HG03095 (cell line): ENCODE measurements at regions not wholly inside any gene's neighbourhood (a gene's known extent, or its start where the extent isn't known, plus 50 kb on each side); places are given as distances from the start of the nearest gene placed in this dataset.
"Not testable (repeated sequence)": the region's sequence is repeated elsewhere in the genome, so short reads cannot be mapped to it uniquely, and the experiment has no call there.

ENCODE experiments used
- ATAC-seq: cut with Tn5 transposase; IDR thresholded peaks from one replicate; pipeline ENCODE4 v1.9.1; 2021; ENCODE audit warnings: moderate library complexity; ENCODE audit not compliant: unreplicated experiment

DNA sequence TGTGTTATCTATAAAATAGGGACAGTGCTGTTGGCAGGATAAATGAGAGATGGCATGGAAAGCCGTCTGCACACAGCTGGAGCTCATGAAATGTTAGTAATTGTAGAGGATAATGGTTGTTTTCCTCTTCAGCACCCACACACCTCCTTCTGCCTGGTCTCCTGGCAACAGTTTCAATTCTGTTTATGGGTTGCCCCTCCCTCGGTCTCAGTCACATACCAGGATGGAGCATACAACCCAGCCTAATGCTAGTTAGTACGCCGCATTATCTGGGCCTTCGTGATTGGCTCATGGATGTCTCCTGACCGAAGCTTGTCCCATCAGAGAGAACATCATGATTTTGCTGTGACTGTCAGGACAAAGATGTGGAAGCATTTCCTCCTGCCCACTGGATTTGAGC lies 126.2 kb upstream of the WSCD1 start:
- ATAC-seq: no peak

DNA sequence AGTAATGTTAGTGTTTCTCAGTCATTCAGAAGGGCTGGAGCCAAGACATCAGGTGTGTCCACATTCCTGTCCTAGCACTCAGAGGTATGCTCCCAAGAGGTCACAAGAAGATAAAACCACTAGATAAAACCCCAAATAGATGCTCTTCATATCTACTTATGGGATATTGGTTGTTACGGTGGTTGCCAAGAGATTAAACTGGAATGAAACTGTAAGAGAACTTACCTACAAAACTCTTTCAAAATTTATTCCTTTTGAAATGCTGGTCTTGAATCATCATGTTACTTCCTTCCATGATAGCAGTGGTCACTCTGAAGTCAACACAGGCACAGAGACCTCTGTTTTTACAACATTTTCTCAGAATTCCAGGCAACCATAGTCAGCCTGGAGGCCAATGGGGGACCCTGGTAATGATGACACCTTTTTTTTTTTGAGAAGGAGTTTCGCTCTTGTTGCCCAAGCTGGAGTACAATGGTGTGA lies 122.4 kb upstream of the WSCD1 start:
- no peak for ATAC-seq

DNA sequence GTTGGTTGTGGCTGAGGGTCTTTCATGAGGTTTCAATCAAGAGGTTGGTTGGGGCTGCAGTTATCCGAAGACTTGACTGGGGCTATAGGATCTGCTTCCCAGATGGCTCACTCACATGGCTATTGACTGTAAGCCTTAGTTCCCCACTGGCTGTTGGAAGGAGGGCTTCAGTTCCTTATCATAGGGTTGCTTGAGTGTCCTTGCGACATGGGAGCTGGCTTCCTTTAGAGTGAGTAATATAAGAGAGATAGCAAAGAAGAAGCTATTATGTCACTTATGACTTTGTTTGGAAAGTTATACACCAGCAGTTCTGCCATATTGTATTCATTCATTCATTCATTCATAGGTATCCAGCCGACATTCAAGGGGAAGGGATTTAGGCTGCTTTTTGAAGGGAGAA lies 121.4 kb upstream of the WSCD1 start:
- no peak for ATAC-seq

DNA sequence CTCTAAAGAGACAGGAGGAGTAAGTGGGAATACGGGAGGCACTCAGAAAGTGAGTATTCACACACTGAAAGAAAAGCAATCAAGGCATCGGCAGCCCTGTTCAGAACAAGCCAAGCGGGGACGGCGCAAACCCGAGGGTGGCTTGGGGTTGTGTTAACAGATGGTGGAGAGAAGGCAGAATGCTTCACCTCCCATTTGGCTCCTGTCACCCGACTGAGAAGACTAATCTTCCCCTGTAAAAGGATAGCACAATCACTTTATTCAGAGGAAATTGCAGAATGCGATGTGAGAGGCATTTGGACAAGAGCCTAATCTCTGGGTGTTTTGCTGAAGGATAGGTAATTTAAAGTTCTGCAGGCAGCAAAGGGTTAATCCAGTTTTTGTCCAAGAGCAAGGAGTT lies 119.3 kb upstream of the WSCD1 start:
- no peak for ATAC-seq

DNA sequence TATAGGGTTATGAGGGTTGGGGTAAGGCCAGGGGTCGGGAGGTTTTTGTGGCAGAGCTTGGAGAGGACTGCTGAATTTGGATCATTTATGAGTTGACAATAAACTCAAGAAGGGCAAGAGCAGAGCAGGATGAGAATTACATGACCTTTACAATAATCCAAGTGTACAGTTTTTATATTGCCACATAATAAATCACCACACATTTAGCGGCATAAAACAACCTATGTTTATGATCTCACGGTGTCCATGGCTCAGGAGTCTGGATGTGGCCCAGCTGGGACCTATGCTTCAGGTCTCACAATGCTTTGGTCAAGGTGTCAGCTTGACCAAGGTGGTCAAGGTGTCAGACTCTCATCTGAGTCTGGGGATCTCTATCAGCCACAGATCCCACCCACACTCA lies 118.3 kb upstream of the WSCD1 start:
- no peak for ATAC-seq

DNA sequence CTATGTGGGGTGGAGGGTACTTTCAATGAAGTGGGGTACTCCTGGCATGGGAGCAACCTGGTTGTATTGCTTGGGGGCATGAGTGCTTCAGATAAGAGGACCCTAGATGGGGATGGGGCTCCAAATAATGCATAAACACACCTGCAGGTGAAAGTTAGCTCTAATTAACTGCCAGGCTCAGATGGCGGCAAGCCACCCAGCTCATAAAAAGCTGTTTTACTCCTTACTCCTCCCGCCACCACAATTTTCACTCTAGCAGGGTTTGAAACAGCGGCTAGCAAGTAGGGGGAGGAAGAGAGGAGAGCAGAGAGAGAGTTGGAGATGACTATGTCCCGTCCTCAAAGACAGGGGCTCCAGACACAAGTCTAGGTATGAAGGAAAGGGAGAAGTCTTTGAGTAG lies 117.7 kb upstream of the WSCD1 start:
- no peak for ATAC-seq

DNA sequence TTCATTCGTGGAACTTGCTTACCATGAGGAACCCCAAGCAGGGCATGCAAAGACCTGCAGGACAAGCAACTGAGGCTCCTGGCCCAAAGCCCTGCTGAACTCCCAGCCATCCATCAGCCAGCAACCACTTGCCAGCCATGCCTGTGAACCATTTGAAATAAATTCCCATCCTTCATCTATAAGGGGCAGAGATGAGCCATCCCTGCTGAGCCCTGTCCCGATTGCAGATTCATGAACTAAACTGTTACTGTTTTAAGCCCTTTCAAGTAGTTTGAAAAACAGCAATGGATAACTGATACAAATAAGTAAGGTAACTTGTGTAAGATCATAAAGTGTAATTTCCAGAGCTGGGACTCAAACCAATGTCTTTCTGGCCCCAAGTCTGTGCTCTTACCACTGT lies 114.4 kb upstream of the WSCD1 start:
- no peak for ATAC-seq

DNA sequence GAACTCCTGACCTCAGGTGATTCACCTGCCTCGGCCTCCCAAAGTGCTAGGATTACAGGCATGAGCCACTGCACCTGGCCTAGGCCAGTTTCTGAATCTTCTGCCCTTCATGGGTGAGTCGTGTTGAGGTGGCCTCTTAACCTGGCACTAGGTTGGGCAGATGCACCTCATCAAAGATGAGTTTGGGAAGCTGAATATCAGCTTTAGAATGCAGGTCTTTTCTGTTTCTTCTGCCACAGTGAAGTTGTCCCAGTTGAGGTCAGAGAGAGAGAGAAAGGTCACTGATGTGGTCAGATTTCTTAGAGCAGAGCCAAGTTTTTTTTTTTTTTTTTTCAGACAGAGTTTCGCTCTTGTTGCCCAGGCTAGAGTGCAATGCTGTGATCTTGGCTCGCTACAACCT lies 111.3 kb upstream of the WSCD1 start:
- no peak for ATAC-seq

DNA sequence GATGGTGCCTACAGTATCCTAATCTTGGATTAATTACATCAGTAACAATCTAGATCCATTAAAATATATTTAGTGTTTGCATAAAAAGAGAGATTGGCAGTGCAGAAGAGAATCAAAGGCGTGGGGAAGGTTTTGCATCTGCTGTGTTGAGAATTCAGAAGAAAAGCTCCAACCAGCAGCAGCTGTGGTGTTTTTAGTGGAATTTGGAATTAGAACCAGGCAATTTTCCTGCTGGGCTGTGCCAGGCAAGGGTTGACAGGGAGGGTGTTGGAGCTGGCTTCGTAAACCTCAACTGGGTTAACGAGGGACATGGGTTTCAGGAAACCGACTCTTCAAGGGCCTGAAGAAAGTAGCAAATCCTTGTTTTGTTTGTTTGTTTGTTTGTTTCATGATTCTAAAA lies 107.8 kb upstream of the WSCD1 start:
- no peak for ATAC-seq

DNA sequence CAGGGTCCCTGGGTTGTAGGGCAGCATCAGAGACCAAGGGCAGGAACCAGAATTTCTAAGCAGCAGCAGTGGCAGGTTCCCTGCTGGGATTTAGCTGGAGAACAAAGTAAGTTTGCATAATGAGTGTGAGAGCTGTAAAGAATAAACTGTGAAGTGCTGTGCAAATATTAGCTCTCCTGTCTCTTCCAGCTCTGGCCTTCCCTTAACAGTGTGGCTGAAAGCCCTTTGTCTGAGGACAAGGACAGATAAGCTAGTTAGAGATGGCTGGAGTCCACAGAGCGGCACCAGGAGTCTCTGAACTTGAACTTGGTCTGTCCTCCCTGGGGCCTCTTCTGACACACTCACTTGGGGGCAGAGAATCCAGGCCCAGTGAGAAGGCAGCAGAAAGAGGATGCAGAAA lies 98.2 kb upstream of the WSCD1 start:
- no peak for ATAC-seq

DNA sequence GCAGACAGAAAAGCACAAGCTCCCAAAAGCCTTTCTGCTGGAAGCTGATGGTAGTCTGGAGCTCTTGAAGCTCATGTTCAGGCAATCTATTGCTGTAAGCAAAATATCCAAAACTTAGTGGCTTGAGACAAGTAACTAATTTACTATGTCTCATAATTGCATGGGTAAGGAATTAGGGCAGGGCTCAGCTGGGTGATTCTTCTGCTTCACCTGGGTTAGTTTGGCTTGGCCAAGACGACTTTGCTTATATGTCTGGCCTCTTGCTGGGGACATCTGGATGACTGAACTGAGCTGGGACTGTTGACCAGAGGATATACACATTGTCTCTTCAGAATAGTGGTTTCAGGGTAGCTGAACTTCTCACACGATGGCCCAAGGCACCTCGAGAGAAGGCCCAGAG lies 96.8 kb upstream of the WSCD1 start:
- no peak for ATAC-seq

DNA sequence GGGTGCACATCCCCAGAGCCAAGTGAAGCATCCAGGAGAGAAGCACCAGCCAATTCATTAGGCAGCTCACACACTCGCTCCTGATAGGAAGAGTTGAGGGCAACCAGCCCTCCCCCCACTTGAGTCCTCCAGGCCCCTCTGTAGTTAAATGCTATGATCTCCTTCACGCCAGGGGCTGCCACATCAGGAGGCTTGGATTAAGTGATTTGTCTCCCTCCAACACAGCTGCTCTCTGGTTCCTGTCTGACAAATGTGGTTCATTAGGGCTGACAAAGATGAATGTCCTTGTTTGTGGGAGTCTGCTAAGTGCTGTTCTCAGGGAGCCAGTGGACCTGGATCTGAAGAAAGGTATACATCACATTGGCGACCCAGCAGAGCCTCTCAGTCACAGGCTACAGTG lies 94.5 kb upstream of the WSCD1 start:
- no peak for ATAC-seq

DNA sequence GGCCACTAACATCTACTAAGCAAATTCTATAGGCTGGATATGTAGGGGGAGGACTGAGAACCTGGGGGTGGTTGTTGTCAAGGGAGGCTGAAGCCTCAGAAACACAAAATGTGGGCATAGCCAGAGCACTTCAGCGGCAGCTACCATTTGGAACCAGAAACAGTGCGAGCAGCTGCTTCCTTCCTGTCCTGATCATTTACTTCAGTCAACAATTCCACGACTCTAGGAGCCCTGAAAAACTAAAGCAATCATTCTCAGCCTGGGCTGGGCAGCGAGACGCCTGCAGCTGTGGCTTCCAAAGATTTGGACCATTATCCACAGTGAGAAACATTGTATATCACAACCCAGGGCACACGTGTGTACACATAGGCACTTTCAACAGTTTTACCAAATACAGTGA lies 93.9 kb upstream of the WSCD1 start:
- ATAC-seq: no peak

DNA sequence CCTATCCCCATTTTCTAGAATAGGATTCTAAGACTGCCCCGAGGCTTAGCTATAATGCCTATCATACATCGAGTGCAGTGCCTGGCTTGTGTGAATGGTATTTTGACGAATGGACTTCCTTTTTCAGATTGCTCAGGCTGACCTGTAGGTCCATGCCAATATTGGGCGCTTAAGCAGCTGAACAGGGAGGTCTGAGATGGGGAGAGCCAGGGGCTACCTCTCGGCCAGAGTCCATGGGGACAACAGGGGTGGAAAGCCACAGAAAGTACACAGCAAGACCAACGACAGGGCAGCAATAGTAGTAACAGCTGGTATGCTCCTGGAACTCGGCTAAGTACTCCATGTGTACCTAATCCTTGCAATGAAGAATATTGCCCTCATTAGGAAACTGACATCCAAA lies 91.7 kb upstream of the WSCD1 start:
- ATAC-seq: no peak

DNA sequence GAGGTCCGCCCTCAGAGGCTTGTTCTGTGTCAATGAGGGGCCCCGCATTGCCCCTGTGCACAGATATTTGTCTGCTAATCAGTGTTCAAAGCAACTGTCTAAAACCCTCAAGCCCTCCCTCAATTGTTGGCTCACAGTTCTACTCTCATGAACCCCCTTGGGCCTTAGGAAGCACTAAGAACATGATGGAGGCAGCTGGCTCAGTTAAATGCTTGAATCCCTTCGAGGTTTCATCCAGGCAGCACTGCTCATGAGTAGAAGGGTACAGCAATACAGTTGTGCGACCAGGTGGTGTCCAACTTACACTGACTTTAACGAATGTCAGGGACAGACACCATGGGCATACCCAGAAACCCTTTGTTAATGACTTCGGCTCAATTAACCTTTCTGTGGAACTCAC lies 89.2 kb upstream of the WSCD1 start:
- ATAC-seq: no peak

DNA sequence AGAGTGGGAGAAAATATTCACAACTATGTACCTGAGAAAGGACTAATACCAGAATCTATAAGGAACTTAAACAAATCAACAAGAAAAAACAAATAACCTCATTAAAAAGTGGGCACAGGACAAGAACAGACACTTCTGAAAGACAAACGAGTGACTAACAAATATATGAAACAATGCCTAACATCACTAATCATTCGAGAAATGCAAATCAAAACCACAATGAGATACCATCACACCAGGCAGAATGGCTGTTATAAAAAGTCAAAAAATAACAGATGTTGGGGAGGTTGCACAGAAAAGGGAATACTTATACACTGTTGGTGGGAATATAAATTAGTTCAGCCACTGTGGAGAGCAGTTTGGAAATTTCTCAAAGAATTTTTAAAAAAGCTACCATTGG lies 83.5 kb upstream of the WSCD1 start:
- no peak for ATAC-seq

DNA sequence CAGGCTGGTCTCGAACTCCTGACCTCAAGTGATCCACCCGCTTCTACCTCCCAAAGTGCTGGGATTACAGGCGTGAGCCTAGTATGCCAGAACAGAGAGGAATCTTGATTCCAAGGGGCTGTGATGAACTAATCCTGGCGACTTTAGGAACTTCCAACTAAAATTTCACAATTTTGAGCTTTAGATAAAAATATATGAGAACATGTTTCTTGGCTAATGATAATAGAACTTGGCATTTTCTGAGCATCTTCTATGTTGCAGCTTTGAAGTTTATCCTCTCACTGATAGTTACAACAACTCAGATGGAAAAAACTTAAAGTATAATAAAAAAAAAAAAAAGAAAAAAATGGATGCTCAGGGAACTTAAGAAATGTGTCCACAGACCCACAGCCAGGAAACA lies 69.8 kb upstream of the WSCD1 start:
- ATAC-seq: no peak

DNA sequence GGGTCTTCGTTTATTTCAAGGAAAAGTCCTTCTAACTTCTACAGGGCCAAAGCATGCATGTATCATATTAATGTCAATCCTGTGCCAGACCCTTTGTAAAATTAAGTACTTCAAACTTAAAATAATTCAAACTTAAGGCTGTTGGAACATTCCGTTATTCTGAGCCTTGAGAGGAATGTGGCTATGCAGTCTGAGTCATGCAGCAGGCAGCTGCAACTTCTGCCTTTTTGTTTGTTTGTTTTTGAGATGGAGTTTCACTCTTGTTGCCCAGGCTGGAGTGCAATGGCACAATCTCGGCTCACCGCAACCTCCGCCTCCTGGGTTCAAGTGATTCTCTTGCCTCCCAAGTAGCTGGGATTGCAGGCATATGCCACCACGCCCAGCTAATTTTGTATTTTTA lies 67.0 kb upstream of the WSCD1 start:
- not testable (repeated sequence) for ATAC-seq

DNA sequence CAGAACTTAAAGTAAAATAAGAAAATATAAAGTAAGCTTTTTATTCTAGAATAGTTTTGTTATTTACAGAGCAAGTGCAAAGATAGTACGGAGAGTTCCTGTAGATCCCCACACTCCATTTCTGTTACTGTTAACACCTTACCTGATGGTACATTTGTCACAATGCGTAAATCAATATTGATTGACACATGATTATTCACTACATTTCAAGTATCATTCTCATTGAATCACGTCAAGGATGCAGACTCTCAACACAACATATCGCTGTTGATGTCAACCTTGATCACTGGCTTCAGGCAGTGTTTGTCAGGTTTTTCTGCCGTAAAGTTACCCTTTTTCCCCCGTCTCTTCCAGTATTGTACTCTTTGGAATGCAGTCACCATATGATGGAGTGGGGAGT lies 64.2 kb upstream of the WSCD1 start:
- ATAC-seq: no peak

DNA sequence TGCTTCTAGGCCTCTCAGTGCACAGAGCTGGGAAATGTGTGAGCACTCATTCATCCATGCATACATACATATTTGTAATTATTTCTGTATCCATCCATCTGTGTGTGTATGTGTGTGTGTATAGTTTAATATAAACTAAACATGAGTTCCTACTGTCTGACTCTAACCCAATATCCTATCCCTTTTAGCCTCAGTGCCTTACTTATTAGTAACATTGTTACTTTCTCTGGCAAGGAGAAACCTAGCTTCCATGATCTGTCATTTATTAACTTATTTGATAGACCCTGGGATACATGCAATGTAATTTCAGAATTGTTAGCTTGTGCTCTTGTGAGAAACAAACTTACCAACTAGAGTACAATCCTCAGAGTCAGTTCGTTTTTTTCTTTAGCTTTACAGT lies 59.0 kb upstream of the WSCD1 start:
- no peak for ATAC-seq

DNA sequence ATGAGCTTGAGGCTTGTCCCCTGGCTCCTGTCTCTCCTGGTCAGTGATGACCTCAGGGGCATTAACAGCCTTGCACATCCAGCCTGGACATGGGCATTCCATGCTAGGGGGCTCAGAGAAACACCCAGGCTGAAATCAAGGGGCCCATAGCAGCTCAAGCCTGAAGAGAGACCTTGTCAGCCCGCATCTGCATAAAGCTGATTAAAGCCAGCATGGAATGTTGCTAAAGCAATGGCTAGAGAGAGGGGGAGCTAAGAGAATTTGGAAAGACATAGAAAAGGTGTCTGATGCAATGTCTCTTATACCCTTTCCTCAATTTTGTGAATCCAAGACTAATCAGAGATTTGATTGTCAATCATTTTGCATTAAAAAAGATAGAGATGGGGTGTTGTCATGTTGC lies 51.4 kb upstream of the WSCD1 start:
- ATAC-seq: no peak

DNA sequence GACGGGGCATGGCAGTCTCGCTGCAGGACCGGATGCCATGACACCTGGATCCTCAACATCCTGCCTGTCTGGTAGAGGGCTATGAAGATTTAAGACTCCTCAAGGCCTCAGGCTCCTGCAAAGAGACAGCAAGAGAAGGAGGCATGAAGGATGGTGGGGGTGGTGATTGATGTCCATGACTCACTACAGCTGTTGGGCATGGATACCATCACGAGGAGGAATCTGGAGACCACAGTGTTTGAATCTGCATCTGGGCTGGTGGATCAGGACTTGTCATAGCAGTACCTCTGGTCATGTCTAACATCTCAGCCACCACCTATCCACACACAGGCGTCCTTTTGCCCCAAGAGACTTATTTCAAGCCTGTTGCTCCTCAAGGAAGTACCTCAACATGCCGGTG lies 50.2 kb upstream of the WSCD1 start:
- no peak for ATAC-seq

DNA sequence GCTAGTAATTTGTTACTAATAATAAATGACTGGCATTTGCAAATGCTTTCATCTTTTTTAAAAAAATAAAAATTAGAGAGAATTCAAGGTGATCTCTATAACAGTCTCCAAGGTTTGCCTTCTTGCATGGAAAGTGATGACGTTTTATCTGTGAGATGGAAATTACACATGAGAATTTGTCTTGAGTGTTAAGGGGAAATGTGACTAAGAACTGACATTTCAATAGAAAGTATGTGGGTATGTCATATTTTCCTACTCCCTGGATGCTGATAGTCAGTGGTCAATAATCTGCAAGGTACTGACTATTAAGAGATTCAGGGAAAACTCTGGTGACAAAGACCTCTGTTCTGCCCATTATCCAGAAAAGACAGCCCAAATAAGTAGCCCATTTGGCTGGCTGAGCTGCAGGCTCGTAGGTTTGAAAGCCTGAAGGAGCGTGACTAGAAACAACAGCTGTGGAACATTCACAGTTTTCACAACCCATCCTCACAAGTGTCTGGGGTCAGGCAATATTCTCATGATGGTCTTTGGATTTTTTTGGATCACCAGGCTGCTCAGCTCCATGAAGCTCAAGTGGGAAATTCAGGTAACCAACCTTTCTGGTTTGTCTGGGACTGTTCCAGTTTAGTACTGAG lies 49.7 kb upstream of the WSCD1 start:
- ATAC-seq: no peak
